ENCODE measurements at regions not wholly inside any gene's neighbourhood (a gene's known extent, or its start where the extent isn't known, plus 50 kb on each side); places are given as distances from the start of the nearest gene placed in this dataset.

DNA sequence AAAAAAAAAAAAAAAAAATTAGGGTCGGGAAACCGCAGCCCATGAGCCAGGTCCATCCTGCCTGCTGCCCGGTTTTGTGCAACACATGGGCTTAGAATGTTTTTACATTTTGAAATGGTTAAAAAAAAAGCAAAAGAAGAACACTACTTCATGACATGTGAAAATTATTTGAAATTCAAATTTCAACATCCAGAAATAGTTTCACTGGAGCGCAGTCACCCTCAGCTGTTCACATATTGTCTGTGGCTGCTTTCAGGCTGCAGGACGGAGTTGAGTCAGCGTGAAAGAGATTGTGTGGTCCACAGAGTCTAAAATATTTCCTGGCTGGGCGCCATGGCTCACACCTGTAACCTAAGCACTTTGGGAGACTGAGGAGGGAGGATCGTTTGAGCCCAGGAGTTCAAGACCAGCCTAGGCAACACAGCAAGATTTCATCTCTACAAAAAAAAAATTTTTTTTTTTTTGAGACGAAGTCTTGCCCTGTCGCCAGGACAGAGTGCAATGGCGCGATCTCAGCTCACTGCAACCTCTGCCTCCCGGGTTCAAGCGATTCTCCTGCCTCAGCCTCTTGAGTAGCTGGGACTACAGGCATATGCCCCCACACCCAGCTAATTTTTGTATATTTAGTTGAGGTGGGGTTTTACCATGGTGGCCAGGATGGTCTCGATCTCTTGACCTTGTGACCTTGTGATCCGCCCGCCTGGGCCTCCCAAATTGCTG, 63.9 kb upstream of the ECHDC3 start:
- TF ChIP-seq, protein P1, sequence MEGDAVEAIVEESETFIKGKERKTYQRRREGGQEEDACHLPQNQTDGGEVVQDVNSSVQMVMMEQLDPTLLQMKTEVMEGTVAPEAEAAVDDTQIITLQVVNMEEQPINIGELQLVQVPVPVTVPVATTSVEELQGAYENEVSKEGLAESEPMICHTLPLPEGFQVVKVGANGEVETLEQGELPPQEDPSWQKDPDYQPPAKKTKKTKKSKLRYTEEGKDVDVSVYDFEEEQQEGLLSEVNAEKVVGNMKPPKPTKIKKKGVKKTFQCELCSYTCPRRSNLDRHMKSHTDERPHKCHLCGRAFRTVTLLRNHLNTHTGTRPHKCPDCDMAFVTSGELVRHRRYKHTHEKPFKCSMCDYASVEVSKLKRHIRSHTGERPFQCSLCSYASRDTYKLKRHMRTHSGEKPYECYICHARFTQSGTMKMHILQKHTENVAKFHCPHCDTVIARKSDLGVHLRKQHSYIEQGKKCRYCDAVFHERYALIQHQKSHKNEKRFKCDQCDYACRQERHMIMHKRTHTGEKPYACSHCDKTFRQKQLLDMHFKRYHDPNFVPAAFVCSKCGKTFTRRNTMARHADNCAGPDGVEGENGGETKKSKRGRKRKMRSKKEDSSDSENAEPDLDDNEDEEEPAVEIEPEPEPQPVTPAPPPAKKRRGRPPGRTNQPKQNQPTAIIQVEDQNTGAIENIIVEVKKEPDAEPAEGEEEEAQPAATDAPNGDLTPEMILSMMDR (IDR thresholded peaks at IDR 0.05; ENCODE audit: low read depth, low read length), result no peak
- no peak for DNase-seq (ENCODE audit: low read depth, low spot score)
- in situ Hi-C loops (cut with HindIII; ENCODE audit: low sequenced_read_pairs), result no loop called here
- no peak overlapping the region for H3K4me3 ChIP-seq (ENCODE audit: low read depth, low read length)

DNA sequence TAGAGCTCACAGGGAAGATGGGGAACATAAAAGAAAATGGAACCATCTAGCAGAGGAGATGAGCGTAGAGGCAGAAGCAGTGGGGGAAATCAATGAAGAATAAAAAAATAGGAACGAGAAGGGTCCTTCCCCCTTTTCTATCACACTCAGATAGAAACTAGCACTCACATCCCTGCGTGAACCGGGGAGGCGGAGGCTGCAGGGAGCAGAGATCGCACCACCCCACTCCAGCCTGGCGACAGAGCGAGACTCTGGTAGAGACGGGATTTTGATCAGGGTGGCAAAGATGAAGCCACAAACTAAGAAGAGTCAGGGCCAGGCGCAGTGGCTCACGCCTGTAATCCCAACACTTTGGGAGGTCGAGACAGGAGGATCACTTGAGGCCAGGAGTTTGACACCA, 64.7 kb upstream of the ECHDC3 start:
- no peak overlapping the region for H3K4me3 ChIP-seq (ENCODE audit: low read depth, low read length)
- DNase-seq (ENCODE audit: low read depth, low spot score), result no peak
- TF ChIP-seq, protein P1 (IDR thresholded peaks at IDR 0.05; ENCODE audit: low read depth, low read length), result no peak
- in situ Hi-C loops (cut with HindIII; ENCODE audit: low sequenced_read_pairs), result no loop called here

DNA sequence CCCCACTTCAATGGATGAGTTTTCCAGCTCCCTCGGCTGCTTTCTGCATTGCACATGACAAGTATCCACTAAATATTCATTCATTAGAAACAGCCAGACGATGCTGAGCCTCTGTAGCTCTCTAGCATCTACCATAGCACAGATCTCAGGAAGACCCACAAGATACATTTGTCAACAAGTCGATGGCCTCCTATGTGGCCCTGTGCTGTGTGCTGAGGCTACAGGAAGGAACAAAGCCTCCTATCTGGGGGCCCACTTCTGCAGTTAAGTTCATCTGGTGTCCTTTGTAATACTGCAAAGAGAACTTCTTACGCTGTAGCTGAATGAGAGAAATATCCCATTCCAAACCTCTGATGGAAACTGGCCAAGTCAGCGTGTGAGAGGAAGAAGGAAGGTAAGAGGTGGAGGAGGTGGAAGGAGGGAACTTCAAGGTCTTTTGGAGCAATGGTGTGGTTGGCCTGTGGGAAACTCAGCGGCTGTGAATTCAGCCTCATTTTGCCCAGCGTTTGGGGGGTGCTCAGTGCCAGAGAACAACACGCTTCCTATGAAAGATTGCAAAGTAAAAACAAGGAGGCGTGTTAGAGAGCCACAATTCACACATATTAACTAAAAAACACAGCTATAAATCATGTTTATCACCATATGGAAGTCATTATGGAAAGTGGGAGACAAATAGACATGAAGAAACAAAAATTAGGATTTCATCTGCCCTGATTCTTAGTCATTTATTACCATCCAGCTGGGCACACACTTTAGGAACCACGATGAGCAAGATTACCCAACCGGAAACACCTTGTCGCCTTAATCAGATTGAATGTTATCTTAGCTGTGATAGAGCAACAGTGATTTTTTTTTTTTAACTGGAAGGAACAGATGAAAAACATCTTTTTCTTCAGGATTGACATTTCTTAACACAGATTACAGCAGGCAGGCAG, 62.2 kb upstream of the USP6NL start:
- no peak for DNase-seq (ENCODE audit: low read depth, low spot score)
- H3K4me3 ChIP-seq (ENCODE audit: low read depth, low read length), result no peak overlapping the region
- TF ChIP-seq, protein P1 (IDR thresholded peaks at IDR 0.05; ENCODE audit: low read depth, low read length), result no peak
- in situ Hi-C loops (cut with HindIII; ENCODE audit: low sequenced_read_pairs), result no loop called here

DNA sequence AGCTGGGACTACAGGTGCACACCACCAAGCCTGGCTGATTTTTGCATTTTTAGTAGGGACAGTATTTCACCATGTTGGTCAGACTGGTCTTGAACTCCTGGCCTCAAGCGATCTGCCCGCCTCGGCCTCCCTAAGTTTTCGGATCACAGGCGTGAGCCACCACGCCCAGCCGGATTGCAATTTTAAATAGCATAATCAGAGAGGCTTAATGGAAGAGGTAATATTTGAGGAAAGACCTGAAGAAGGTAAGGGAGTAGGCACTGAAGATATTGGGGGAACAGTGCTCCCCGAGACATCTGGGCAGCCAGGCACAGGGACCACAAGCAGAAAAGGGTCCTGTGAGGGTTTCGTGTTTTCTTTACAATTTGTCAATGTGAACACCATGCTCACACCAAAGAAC, 61.4 kb upstream of the USP6NL start:
- in situ Hi-C loops (cut with HindIII; ENCODE audit: low sequenced_read_pairs), result no loop called here
- H3K4me3 ChIP-seq (ENCODE audit: low read depth, low read length), result no peak overlapping the region
- TF ChIP-seq, protein P1 (IDR thresholded peaks at IDR 0.05; ENCODE audit: low read depth, low read length), result no peak
- no peak for DNase-seq (ENCODE audit: low read depth, low spot score)

DNA sequence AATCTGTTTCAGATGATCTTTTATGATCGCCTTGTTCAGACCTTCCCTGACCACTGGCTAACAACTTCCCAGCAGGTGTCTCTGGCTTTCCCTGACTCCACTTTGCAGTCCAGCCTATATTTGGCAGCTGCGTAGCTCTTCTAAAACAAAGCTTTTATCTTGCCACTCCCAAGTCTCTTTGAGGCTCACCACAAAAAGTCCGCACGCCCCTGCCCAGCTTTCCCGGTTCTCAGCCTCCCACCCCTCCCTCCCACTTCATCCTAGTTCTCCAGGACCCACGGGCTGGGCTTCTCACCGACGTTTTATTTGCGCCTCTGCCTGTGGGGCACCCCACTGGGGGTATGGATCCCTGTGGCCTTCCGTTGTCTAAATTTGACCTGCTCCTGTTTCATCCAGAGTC, 58.9 kb upstream of the USP6NL start:
- TF ChIP-seq, protein P1 (IDR thresholded peaks at IDR 0.05; ENCODE audit: low read depth, low read length), result no peak
- H3K4me3 ChIP-seq (ENCODE audit: low read depth, low read length), result no peak overlapping the region
- in situ Hi-C loops (cut with HindIII; ENCODE audit: low sequenced_read_pairs), result no loop called here
- DNase-seq (ENCODE audit: low read depth, low spot score), result no peak

DNA sequence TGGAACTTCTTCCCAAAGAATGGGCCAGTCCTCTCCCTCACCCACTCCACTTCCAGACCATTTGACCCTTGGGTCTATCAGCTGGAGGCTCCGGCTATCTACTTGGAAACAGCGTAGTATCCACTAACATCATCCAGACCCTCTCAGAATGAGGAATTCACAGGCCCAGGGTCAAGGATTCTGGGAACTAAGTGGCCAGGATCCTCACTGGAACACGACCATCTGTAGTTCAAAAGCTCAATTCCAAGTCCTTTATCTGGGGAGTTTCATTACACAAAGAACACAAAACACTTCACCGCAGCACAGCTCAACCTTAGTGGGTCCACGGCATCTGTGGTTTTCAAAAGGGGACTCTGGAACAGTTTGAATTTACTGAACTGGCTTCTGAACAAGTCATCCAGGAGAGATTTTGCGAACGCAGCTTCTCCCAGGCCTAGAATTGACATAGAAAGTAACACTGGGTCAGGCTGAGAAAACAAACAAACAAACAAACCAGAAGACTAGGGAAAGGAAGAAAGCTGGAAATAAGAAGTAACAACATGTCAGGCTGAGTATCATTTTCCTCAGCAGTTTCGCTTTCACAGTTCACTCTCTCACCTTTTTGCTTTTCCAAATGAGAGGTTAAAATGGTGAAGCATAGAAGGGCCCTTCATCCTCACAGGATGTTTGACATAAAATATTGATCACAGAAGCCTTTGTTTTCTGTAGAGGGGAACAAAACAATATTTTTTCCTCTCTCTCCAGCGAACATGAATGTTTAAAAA, 57.6 kb upstream of the USP6NL start:
- DNase-seq (ENCODE audit: low read depth, low spot score), result peak; percentile 23
- TF ChIP-seq, protein P1 (IDR thresholded peaks at IDR 0.05; ENCODE audit: low read depth, low read length), result no peak
- H3K4me3 ChIP-seq (ENCODE audit: low read depth, low read length), result no peak overlapping the region
- in situ Hi-C loops (cut with HindIII; ENCODE audit: low sequenced_read_pairs), result no loop called here

All from astrocyte of the spinal cord (primary cell).